GM23338 (cell line): ENCODE measurements at regions not wholly inside any gene's neighbourhood (a gene's known extent, or its start where the extent isn't known, plus 50 kb on each side); places are given as distances from the start of the nearest gene placed in this dataset.

Experiments
- ATAC-seq: fragments of 200-7000 bp; cut with Tn5 transposase; 3 replicates; pipeline ENCODE4 v1.9.1; 2020
- DNase-seq: peaks from one replicate; pipeline ENCODE4 v3.0.0-alpha.2; 2015; ENCODE audit warnings: low spot score
- H2AFZ ChIP-seq: fragments of 200-600 bp; sonication (generic); 2 replicates; pipeline ENCODE4 v1.8.0; 2016; ENCODE audit warnings: antibody characterized with exemption, mild to moderate bottlenecking, moderate library complexity
- H3F3A ChIP-seq: fragments of 200-600 bp; sonication (generic); replicated peaks from 2 replicates; pipeline ENCODE4 v1.8.0; 2017; ENCODE audit warnings: antibody characterized with exemption, mixed run types, low read depth
- H3K27ac ChIP-seq: fragments of 200-600 bp; sonication (generic); 2 replicates; pipeline ENCODE4 v1.6.1; 2016; ENCODE audit warnings: low read depth
- H3K27me3 ChIP-seq: fragments of 200-600 bp; sonication (generic); 2 replicates; pipeline ENCODE4 v1.8.0; 2016; ENCODE audit warnings: mild to moderate bottlenecking, mixed run types, moderate library complexity; ENCODE audit not compliant: insufficient read depth
- H3K36me3 ChIP-seq: fragments of 200-600 bp; sonication (generic); 2 replicates; pipeline ENCODE4 v1.8.0; 2016; ENCODE audit warnings: mild to moderate bottlenecking; ENCODE audit not compliant: insufficient read depth
- H3K4me1 ChIP-seq: fragments of 200-600 bp; sonication (generic); 2 replicates; pipeline ENCODE4 v1.8.0; 2016; ENCODE audit warnings: mild to moderate bottlenecking, moderate library complexity; ENCODE audit not compliant: insufficient read depth
- H3K4me2 ChIP-seq: fragments of 200-600 bp; sonication (generic); 2 replicates; pipeline ENCODE4 v1.7.1; 2017; ENCODE audit warnings: mixed run types
- H3K4me3 ChIP-seq: fragments of 200-600 bp; sonication (generic); 2 replicates; pipeline ENCODE4 v1.6.1; 2016; ENCODE audit warnings: mixed run types
- H3K79me2 ChIP-seq: fragments of 200-600 bp; sonication (generic); replicated peaks from 2 replicates; pipeline ENCODE4 v1.8.0; 2017; ENCODE audit warnings: mild to moderate bottlenecking; ENCODE audit not compliant: insufficient read depth
- H3K9me2 ChIP-seq: fragments of 200-600 bp; sonication (generic); 2 replicates; pipeline ENCODE4 v1.8.0; 2017; ENCODE audit not compliant: insufficient read depth
- H4K20me1 ChIP-seq: fragments of 200-600 bp; sonication (generic); replicated peaks from 2 replicates; pipeline ENCODE4 v1.8.0; 2017; ENCODE audit warnings: mild to moderate bottlenecking; ENCODE audit not compliant: insufficient read depth
- H3K27ac Mint-ChIP-seq: 2 replicates; pipeline ENCODE4 v1.8.0; 2020; ENCODE audit warnings: inconsistent platforms, mild to moderate bottlenecking, moderate library complexity, mixed read lengths
- H3K27me3 Mint-ChIP-seq: 3 replicates; pipeline ENCODE4 v1.8.0; 2022; ENCODE audit warnings: low read depth, mild to moderate bottlenecking, moderate library complexity, mixed read lengths, inconsistent platforms; ENCODE audit not compliant: insufficient read depth, poor library complexity
- H3K36me3 Mint-ChIP-seq: 3 replicates; pipeline ENCODE4 v1.8.0; 2021; ENCODE audit warnings: low read depth, mild to moderate bottlenecking, inconsistent platforms, moderate library complexity, mixed read lengths
- H3K4me1 Mint-ChIP-seq: 3 replicates; pipeline ENCODE4 v1.8.0; 2020; ENCODE audit warnings: mild to moderate bottlenecking, inconsistent platforms, mixed read lengths
- H3K4me3 Mint-ChIP-seq: 3 replicates; pipeline ENCODE4 v1.8.0; 2021; ENCODE audit warnings: moderate library complexity, mild to moderate bottlenecking, inconsistent platforms, mixed read lengths
- H3K9me3 Mint-ChIP-seq: 3 replicates; pipeline ENCODE4 v1.8.0; 2020; ENCODE audit warnings: moderate library complexity, mild to moderate bottlenecking, inconsistent platforms, mixed read lengths
- CREB1 ChIP-seq: fragments of 250-450 bp; sonication (Bioruptor Pico); IDR thresholded peaks from 2 replicates; pipeline ENCODE4 v1.5.0; 2020; ENCODE audit warnings: low read depth, mild to moderate bottlenecking, moderate library complexity
- EZH2 ChIP-seq: fragments of 200-600 bp; sonication (generic); IDR thresholded peaks from one replicate; pipeline ENCODE4 v1.8.0; 2017; ENCODE audit warnings: antibody characterized with exemption, mild to moderate bottlenecking, low read depth; ENCODE audit not compliant: unreplicated experiment
- JUNB ChIP-seq: IDR thresholded peaks from one replicate; pipeline ENCODE4 v1.6.1; 2016; ENCODE audit warnings: antibody characterized with exemption; ENCODE audit not compliant: unreplicated experiment
- STAT1 ChIP-seq: IDR thresholded peaks from one replicate; pipeline ENCODE4 v1.6.1; 2016; ENCODE audit warnings: antibody characterized with exemption; ENCODE audit not compliant: unreplicated experiment
- ZNF114 ChIP-seq: fragments of 250-450 bp; sonication (Bioruptor Pico); IDR thresholded peaks from 2 replicates; pipeline ENCODE4 v1.5.0; 2020; ENCODE audit warnings: mild to moderate bottlenecking, moderate library complexity
- ZNF331 ChIP-seq: fragments of 250-450 bp; sonication (Bioruptor Pico); IDR thresholded peaks from 2 replicates; pipeline ENCODE4 v1.5.0; 2020; ENCODE audit warnings: low read depth, mild to moderate bottlenecking, moderate library complexity
- TF ChIP-seq, protein P1 (sequence below): fragments of 250-450 bp; sonication (Bioruptor Pico); IDR thresholded peaks from 2 replicates; pipeline ENCODE4 v1.5.0; 2020; ENCODE audit warnings: mild to moderate bottlenecking, moderate library complexity
- TF ChIP-seq, protein P2 (sequence below): IDR thresholded peaks from 2 replicates; pipeline ENCODE4 v1.6.1; 2016; ENCODE audit warnings: antibody characterized with exemption

DNA sequence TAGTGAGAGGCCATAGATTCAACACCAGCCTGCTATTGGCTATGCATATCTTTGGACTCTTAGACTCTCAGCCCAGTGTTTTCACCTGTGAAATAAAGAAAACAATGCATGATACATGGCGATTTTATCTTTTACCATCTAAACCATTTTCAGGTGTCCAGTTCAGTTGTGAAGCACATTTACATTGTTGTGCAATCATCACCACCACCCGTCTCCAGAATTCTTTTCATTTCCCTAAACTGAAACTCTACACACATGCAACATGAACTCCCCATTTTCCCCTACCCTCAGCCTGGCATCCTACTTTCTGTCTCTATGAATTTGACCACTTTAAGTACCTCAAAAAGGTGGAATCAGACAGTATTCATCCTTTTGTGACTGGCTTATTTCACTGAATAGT, 420.6 kb downstream of the MED10 start (continued):
- TF ChIP-seq, protein P1, sequence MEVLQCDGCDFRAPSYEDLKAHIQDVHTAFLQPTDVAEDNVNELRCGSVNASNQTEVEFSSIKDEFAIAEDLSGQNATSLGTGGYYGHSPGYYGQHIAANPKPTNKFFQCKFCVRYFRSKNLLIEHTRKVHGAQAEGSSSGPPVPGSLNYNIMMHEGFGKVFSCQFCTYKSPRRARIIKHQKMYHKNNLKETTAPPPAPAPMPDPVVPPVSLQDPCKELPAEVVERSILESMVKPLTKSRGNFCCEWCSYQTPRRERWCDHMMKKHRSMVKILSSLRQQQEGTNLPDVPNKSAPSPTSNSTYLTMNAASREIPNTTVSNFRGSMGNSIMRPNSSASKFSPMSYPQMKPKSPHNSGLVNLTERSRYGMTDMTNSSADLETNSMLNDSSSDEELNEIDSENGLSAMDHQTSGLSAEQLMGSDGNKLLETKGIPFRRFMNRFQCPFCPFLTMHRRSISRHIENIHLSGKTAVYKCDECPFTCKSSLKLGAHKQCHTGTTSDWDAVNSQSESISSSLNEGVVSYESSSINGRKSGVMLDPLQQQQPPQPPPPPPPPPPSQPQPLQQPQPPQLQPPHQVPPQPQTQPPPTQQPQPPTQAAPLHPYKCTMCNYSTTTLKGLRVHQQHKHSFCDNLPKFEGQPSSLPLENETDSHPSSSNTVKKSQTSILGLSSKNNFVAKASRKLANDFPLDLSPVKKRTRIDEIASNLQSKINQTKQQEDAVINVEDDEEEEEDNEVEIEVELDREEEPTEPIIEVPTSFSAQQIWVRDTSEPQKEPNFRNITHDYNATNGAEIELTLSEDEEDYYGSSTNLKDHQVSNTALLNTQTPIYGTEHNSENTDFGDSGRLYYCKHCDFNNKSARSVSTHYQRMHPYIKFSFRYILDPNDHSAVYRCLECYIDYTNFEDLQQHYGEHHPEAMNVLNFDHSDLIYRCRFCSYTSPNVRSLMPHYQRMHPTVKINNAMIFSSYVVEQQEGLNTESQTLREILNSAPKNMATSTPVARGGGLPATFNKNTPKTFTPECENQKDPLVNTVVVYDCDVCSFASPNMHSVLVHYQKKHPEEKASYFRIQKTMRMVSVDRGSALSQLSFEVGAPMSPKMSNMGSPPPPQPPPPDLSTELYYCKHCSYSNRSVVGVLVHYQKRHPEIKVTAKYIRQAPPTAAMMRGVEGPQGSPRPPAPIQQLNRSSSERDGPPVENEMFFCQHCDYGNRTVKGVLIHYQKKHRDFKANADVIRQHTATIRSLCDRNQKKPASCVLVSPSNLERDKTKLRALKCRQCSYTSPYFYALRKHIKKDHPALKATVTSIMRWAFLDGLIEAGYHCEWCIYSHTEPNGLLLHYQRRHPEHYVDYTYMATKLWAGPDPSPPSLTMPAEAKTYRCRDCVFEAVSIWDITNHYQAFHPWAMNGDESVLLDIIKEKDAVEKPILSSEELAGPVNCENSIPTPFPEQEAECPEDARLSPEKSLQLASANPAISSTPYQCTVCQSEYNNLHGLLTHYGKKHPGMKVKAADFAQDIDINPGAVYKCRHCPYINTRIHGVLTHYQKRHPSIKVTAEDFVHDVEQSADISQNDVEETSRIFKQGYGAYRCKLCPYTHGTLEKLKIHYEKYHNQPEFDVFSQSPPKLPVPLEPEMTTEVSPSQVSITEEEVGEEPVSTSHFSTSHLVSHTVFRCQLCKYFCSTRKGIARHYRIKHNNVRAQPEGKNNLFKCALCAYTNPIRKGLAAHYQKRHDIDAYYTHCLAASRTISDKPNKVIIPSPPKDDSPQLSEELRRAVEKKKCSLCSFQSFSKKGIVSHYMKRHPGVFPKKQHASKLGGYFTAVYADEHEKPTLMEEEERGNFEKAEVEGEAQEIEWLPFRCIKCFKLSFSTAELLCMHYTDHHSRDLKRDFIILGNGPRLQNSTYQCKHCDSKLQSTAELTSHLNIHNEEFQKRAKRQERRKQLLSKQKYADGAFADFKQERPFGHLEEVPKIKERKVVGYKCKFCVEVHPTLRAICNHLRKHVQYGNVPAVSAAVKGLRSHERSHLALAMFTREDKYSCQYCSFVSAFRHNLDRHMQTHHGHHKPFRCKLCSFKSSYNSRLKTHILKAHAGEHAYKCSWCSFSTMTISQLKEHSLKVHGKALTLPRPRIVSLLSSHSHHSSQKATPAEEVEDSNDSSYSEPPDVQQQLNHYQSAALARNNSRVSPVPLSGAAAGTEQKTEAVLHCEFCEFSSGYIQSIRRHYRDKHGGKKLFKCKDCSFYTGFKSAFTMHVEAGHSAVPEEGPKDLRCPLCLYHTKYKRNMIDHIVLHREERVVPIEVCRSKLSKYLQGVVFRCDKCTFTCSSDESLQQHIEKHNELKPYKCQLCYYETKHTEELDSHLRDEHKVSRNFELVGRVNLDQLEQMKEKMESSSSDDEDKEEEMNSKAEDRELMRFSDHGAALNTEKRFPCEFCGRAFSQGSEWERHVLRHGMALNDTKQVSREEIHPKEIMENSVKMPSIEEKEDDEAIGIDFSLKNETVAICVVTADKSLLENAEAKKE (CRISPR knock-in tag) = no peak
- TF ChIP-seq EZH2 (no peak), STAT1 (no peak), ZNF114 (CRISPR knock-in tag) (no peak)

DNA sequence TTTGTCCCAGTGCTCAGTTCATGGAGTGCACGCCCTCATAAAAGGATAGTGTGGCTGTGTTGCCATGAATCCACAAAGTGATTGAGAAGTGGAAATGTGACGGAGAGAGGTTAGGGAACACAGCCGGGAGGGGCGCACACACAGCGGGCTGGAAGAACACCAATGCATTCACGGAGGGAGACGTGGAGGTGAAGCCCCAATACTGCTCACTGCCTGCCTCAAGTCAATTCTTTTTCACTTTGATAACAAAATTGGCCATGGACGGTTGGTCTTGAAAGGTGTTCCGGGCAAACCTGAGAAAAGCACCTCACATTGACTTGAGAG, 424.1 kb downstream of the MED10 start:
- no peak for ATAC-seq

More for the DNA sequence above, 424.1 kb downstream of the MED10 start:
- no peaks in the 10 kb centered on the region for H3F3A ChIP-seq
- TF ChIP-seq, protein P2, sequence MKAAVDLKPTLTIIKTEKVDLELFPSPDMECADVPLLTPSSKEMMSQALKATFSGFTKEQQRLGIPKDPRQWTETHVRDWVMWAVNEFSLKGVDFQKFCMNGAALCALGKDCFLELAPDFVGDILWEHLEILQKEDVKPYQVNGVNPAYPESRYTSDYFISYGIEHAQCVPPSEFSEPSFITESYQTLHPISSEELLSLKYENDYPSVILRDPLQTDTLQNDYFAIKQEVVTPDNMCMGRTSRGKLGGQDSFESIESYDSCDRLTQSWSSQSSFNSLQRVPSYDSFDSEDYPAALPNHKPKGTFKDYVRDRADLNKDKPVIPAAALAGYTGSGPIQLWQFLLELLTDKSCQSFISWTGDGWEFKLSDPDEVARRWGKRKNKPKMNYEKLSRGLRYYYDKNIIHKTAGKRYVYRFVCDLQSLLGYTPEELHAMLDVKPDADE = no peak
- TF ChIP-seq EZH2 (no peak), JUNB (no peak), CREB1 (CRISPR knock-in tag) (no peak), ZNF331 (no peak)
- H3K36me3 Mint-ChIP-seq = peaks cover 12% of the 10 kb centered on the region; the same call in 2 of the 3 replicates
- H3K4me2 ChIP-seq = no peak overlapping the region
- DNase-seq = no peak
- H3K36me3 ChIP-seq = no peaks in the 10 kb centered on the region
- no peak overlapping the region for H3K4me3 Mint-ChIP-seq
- peaks cover 2% of the 10 kb centered on the region for H3K27me3 Mint-ChIP-seq
- H3K4me1 Mint-ChIP-seq = no peaks in the 10 kb centered on the region
- no peak overlapping the region for H3K4me3 ChIP-seq
- no peak overlapping the region for H3K27ac Mint-ChIP-seq
- H3K27me3 ChIP-seq = no peaks in the 10 kb centered on the region
- peaks cover 29% of the 10 kb centered on the region for H3K9me3 Mint-ChIP-seq
- no peaks in the 10 kb centered on the region for H3K79me2 ChIP-seq
- no peaks in the 10 kb centered on the region for H3K9me2 ChIP-seq
- H3K4me1 ChIP-seq = no peaks in the 10 kb centered on the region
- no peak overlapping the region for H3K27ac ChIP-seq
- H2AFZ ChIP-seq = no peak overlapping the region; the same call in 1 of the 2 replicates
- H4K20me1 ChIP-seq = no peaks in the 10 kb centered on the region
